ENCODE measurements at regions not wholly inside any gene's neighbourhood (a gene's known extent, or its start where the extent isn't known, plus 50 kb on each side); places are given as distances from the start of the nearest gene placed in this dataset.
"Not testable (repeated sequence)": the region's sequence is repeated elsewhere in the genome, so short reads cannot be mapped to it uniquely, and the experiment has no call there.

DNA sequence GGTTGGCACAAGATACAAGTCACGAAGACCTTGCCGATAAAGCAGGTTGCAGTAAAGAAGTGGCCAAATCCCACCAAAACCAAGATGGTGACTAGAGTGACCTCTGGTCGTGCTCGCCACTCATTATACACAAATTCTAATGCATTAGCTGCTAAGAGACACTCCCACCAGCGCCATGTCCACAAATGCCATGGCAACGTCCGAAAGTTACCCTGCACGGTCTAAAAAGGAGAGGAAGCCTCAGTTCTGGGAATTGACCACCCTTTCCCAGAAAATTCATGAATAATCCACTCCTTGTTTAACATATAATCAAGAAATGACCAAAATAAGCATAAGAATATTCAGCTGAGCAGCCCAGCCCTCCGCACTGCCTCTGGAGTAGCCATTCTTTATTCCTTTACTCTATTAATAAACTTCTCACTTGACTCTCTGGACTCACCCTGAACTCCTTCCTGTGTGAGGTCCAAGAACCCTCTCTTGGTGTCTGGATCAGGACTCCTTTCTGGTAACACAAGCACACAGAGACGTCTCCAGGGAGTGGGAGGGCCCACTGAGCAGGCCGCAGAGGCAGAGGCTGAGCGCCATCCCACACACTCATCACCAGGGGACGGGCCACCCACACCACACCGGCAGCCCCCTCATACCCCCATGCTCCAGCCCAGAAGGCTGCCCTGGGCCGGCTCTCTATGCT is 5431.8 kb upstream of the TPTE start:
- not testable (repeated sequence) for TF ChIP-seq CTCF (conservative IDR thresholded peaks at IDR 0.05; ENCODE audit: low read depth, low read length); RFX5 (IDR thresholded peaks at IDR 0.05; ENCODE audit: low read depth, low read length); BHLHE40 (IDR thresholded peaks at IDR 0.05; ENCODE audit: low read depth, low read length); POLR2A (IDR thresholded peaks at IDR 0.05; ENCODE audit: low read depth, low read length); FOS (IDR thresholded peaks at IDR 0.05; ENCODE audit: low read depth, low read length); CEBPB (IDR thresholded peaks at IDR 0.05; ENCODE audit: low read depth, low read length); NFE2L2 (IDR thresholded peaks at IDR 0.05; ENCODE audit: low read depth, low read length)

Data from IMR-90 (cell line).